IMR-90 (cell line): ENCODE measurements at regions not wholly inside any gene's neighbourhood (a gene's known extent, or its start where the extent isn't known, plus 50 kb on each side); places are given as distances from the start of the nearest gene placed in this dataset.

Experiments
- BHLHE40 ChIP-seq: fragments of 150-350 bp; IDR thresholded peaks from 2 replicates; pipeline ENCODE4 v1.6.1; 2016; ENCODE audit warnings: mild to moderate bottlenecking, low read depth, low read length
- CEBPB ChIP-seq: IDR thresholded peaks from 2 replicates; pipeline ENCODE4 v1.6.1; 2012; ENCODE audit warnings: low read depth, low read length, improper control_type of control experiment
- MAFK ChIP-seq: IDR thresholded peaks from 2 replicates; pipeline ENCODE4 v1.6.1; 2012; ENCODE audit warnings: low read depth, low read length, improper control_type of control experiment
- RFX5 ChIP-seq: IDR thresholded peaks from 2 replicates; pipeline ENCODE4 v1.8.0; 2012; ENCODE audit warnings: low read depth, mild to moderate bottlenecking, low read length, moderate library complexity
- TF ChIP-seq, protein P1 (sequence below): conservative IDR thresholded peaks from 2 replicates; pipeline ENCODE4 v1.5.1; 2012; ENCODE audit warnings: mild to moderate bottlenecking, low read depth, low read length, improper control_type of control experiment
- TF ChIP-seq, protein P2 (sequence below): fragments of 150-350 bp; IDR thresholded peaks from 2 replicates; pipeline ENCODE4 v1.6.1; 2017; ENCODE audit warnings: mild to moderate bottlenecking, antibody characterized with exemption, low read length, low read depth

- TF ChIP-seq, protein P1, sequence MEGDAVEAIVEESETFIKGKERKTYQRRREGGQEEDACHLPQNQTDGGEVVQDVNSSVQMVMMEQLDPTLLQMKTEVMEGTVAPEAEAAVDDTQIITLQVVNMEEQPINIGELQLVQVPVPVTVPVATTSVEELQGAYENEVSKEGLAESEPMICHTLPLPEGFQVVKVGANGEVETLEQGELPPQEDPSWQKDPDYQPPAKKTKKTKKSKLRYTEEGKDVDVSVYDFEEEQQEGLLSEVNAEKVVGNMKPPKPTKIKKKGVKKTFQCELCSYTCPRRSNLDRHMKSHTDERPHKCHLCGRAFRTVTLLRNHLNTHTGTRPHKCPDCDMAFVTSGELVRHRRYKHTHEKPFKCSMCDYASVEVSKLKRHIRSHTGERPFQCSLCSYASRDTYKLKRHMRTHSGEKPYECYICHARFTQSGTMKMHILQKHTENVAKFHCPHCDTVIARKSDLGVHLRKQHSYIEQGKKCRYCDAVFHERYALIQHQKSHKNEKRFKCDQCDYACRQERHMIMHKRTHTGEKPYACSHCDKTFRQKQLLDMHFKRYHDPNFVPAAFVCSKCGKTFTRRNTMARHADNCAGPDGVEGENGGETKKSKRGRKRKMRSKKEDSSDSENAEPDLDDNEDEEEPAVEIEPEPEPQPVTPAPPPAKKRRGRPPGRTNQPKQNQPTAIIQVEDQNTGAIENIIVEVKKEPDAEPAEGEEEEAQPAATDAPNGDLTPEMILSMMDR: no peak
- TF ChIP-seq MAFK (no peak), RFX5 (no peak), CEBPB (no peak), BHLHE40 (no peak)
- TF ChIP-seq, protein P2, sequence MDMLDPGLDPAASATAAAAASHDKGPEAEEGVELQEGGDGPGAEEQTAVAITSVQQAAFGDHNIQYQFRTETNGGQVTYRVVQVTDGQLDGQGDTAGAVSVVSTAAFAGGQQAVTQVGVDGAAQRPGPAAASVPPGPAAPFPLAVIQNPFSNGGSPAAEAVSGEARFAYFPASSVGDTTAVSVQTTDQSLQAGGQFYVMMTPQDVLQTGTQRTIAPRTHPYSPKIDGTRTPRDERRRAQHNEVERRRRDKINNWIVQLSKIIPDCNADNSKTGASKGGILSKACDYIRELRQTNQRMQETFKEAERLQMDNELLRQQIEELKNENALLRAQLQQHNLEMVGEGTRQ: no peak
Observed at GRCh38 chr2:142755191-142755590, 122.3 kb upstream of the KYNU start.
